Calu3 (cell line): ENCODE measurements at regions not wholly inside any gene's neighbourhood (a gene's known extent, or its start where the extent isn't known, plus 50 kb on each side); places are given as distances from the start of the nearest gene placed in this dataset.

Experiments used
- BruUV-seq: library from RNA; stranded (reverse); fragments of 400-500 nt; replicated peaks from 2 replicates; lab custom pipeline; 2021; lab: Mats Ljungman, UMichigan
- CTCF ChIA-PET: fragments of 300-600 bp; sonication (Branson Sonifier 250); formaldehyde crosslinking; loops from one replicate; lab custom pipeline; 2022; ENCODE audit warnings: antibody characterized with exemption; lab: Charles Lee
- DNase-seq: peaks from one replicate; pipeline ENCODE4 v3.0.0; 2022
- H3K27ac Mint-ChIP-seq: one replicate; pipeline ENCODE4 v1.8.0; 2022; ENCODE audit warnings: mixed read lengths; ENCODE audit not compliant: unreplicated experiment
- H3K27me3 Mint-ChIP-seq: one replicate; pipeline ENCODE4 v1.8.0; 2022; ENCODE audit warnings: mixed read lengths; ENCODE audit not compliant: unreplicated experiment
- H3K36me3 Mint-ChIP-seq: one replicate; pipeline ENCODE4 v1.8.0; 2022; ENCODE audit warnings: mild to moderate bottlenecking, moderate library complexity, mixed read lengths; ENCODE audit not compliant: insufficient read depth, unreplicated experiment
- H3K4me1 Mint-ChIP-seq: one replicate; pipeline ENCODE4 v1.8.0; 2022; ENCODE audit warnings: mild to moderate bottlenecking, low read depth, mixed read lengths; ENCODE audit not compliant: unreplicated experiment
- H3K4me3 Mint-ChIP-seq: one replicate; pipeline ENCODE4 v1.8.0; 2022; ENCODE audit warnings: mild to moderate bottlenecking, low read depth, moderate library complexity, mixed read lengths; ENCODE audit not compliant: unreplicated experiment
- H3K9me3 Mint-ChIP-seq: one replicate; pipeline ENCODE4 v1.8.0; 2022; ENCODE audit warnings: low read depth, mixed read lengths; ENCODE audit not compliant: unreplicated experiment
- CTCF ChIP-seq: fragments of 200-600 bp; IDR thresholded peaks from one replicate; pipeline ENCODE4 v1.8.0; 2022; ENCODE audit warnings: antibody characterized with exemption; ENCODE audit not compliant: unreplicated experiment
- intact Hi-C: fragments of 100-400 bp; cut with micrococcal nuclease; formaldehyde crosslinking; loops from one replicate; pipeline ENCODE4 v1.10.0; 2022; ENCODE audit not compliant: unreplicated experiment

GRCh38 chr20:46828471-46828870 is 66.2 kb upstream of the EYA2 start:
- no peaks in the 10 kb centered on the region for H3K36me3 Mint-ChIP-seq
- CTCF ChIA-PET, result no interaction called here
- no peak overlapping the region for H3K4me3 Mint-ChIP-seq
- TF ChIP-seq CTCF, result no peak
- intact Hi-C loops, result no loop called here
- DNase-seq, result no peak
- no peak overlapping the region for H3K27ac Mint-ChIP-seq
- no TSS peak for BruUV-seq
- peaks cover 28% of the 10 kb centered on the region for H3K27me3 Mint-ChIP-seq
- H3K9me3 Mint-ChIP-seq, result peaks cover 3% of the 10 kb centered on the region
- H3K4me1 Mint-ChIP-seq, result no peaks in the 10 kb centered on the region

GRCh38 chr20:46830886-46831632 is 63.6 kb upstream of the EYA2 start:
- intact Hi-C loops, result no loop called here
- Mint-ChIP-seq H3K27me3 (peaks cover 28% of the 10 kb centered on the region), H3K9me3 (no peaks in the 10 kb centered on the region), H3K36me3 (no peaks in the 10 kb centered on the region), H3K4me1 (peaks cover 5% of the 10 kb centered on the region), H3K27ac (no peak overlapping the region), H3K4me3 (no peak overlapping the region)
- no peak for TF ChIP-seq CTCF
- no TSS peak for BruUV-seq
- no peak for DNase-seq
- CTCF ChIA-PET, result no interaction called here

GRCh38 chr20:46831633-46832011 is 63.0 kb upstream of the EYA2 start:
- no peak for TF ChIP-seq CTCF
- no TSS peak for BruUV-seq
- H3K4me1 Mint-ChIP-seq, result peaks cover 11% of the 10 kb centered on the region
- H3K27ac Mint-ChIP-seq, result no peak overlapping the region
- peaks cover 33% of the 10 kb centered on the region for H3K27me3 Mint-ChIP-seq
- no peak overlapping the region for H3K4me3 Mint-ChIP-seq
- intact Hi-C loops, result no loop called here
- no peak for DNase-seq
- CTCF ChIA-PET, result no interaction called here
- H3K36me3 Mint-ChIP-seq, result no peaks in the 10 kb centered on the region
- no peaks in the 10 kb centered on the region for H3K9me3 Mint-ChIP-seq

- H3K27me3 Mint-ChIP-seq, result peaks cover 35% of the 10 kb centered on the region
- TF ChIP-seq CTCF, result no peak
- no peak for DNase-seq
- peaks cover 16% of the 10 kb centered on the region for H3K4me1 Mint-ChIP-seq
- intact Hi-C loops, result no loop called here
- H3K4me3 Mint-ChIP-seq, result no peak overlapping the region
- CTCF ChIA-PET, result no interaction called here
- no TSS peak for BruUV-seq
- no peaks in the 10 kb centered on the region for H3K9me3 Mint-ChIP-seq
- H3K36me3 Mint-ChIP-seq, result no peaks in the 10 kb centered on the region
- no peak overlapping the region for H3K27ac Mint-ChIP-seq
Observed at GRCh38 chr20:46832555-46832954, 62.1 kb upstream of the EYA2 start.
